Smooth muscle cell (in vitro differentiated cells): ENCODE measurements at regions not wholly inside any gene's neighbourhood (a gene's known extent, or its start where the extent isn't known, plus 50 kb on each side); places are given as distances from the start of the nearest gene placed in this dataset.

Experiments used
- DNase-seq: peaks from one replicate; lab custom pipeline; 2025; ENCODE audit not compliant: unreplicated experiment; lab: John Stamatoyannopoulos, UW
- H2AFZ ChIP-seq: fragments of 200-600 bp; sonication (generic); 2 replicates; pipeline ENCODE4 v1.6.0; 2016; ENCODE audit warnings: antibody characterized with exemption, low read depth, mild to moderate bottlenecking
- H3F3A ChIP-seq: fragments of 200-600 bp; sonication (generic); 2 replicates; pipeline ENCODE4 v1.6.0; 2017; ENCODE audit warnings: antibody characterized with exemption, low read depth
- H3K27ac ChIP-seq: fragments of 200-600 bp; sonication (generic); 2 replicates; pipeline ENCODE4 v1.5.1; 2016; ENCODE audit warnings: low read depth, mild to moderate bottlenecking
- H3K27me3 ChIP-seq: fragments of 200-600 bp; sonication (generic); 2 replicates; pipeline ENCODE4 v1.6.1; 2016; ENCODE audit warnings: low read depth, mild to moderate bottlenecking
- H3K36me3 ChIP-seq: fragments of 200-600 bp; sonication (generic); 2 replicates; pipeline ENCODE4 v1.5.1; 2016; ENCODE audit warnings: low read depth
- H3K4me1 ChIP-seq: fragments of 200-600 bp; sonication (generic); 2 replicates; pipeline ENCODE4 v1.5.1; 2016; ENCODE audit warnings: low read depth
- H3K4me2 ChIP-seq: fragments of 200-600 bp; sonication (generic); 2 replicates; pipeline ENCODE4 v1.6.0; 2016; ENCODE audit warnings: mild to moderate bottlenecking
- H3K4me3 ChIP-seq: fragments of 200-600 bp; sonication (generic); 2 replicates; pipeline ENCODE4 v1.5.1; 2016; ENCODE audit warnings: mild to moderate bottlenecking
- H3K79me2 ChIP-seq: fragments of 200-600 bp; sonication (generic); 2 replicates; pipeline ENCODE4 v1.6.0; 2016; ENCODE audit warnings: low read depth, mild to moderate bottlenecking
- H3K9ac ChIP-seq: fragments of 200-600 bp; sonication (generic); 2 replicates; pipeline ENCODE4 v1.6.0; 2016; ENCODE audit warnings: low read depth
- H3K9me3 ChIP-seq: fragments of 200-600 bp; sonication (generic); replicated peaks from 2 replicates; pipeline ENCODE4 v1.5.1; 2016; ENCODE audit warnings: low read depth
- H4K20me1 ChIP-seq: fragments of 200-600 bp; sonication (generic); 2 replicates; pipeline ENCODE4 v1.6.0; 2016; ENCODE audit warnings: low read depth
- WGBS: methylation state at CpG from one replicate; pipeline ENCODE4 v1.1.7; 2016; ENCODE audit warnings: low lambda C conversion rate; 5-methylcytosine and 5-hydroxymethylcytosine counted together
- TF ChIP-seq, protein P1 (sequence below): fragments of 200-600 bp; sonication (generic); IDR thresholded peaks from 2 replicates; pipeline ENCODE4 v1.5.1; 2017; ENCODE audit warnings: borderline replicate concordance, mild to moderate bottlenecking, antibody characterized with exemption; ENCODE audit not compliant: insufficient read depth, poor library complexity, severe bottlenecking

DNA sequence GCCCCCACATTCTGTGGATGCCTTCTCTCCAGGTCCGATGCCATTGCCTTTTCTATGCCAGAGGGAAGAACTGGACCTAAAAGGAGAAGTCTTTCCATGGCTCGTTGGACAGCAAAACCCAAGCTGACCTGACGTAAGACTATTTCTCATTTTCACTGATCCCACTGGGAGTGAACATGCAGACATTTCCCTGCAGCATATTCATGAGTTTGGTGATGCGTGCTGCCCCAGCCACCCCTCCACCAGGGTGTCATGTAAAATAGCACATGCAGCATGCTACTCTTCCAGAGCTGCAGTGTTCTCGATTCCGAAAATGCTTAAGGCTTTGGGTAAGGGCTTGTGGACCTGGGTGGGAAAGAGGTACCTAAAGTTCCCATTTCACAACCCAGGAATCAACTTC is 221.2 kb downstream of the UXS1 start:
- Histone ChIP-seq H3K4me2 (no peak overlapping the region), H3K36me3 (no peaks in the 10 kb centered on the region), H4K20me1 (no peaks in the 10 kb centered on the region), H3K9me3 (no peaks in the 10 kb centered on the region), H3K79me2 (no peaks in the 10 kb centered on the region), H3K4me1 (no peaks in the 10 kb centered on the region), H3K9ac (no peak overlapping the region), H2AFZ (no peak overlapping the region), H3K27me3 (no peaks in the 10 kb centered on the region), H3F3A (no peaks in the 10 kb centered on the region), H3K4me3 (no peak overlapping the region), H3K27ac (no peak overlapping the region)
- 92% methylated on average over 6 of the region's 6 CpGs for WGBS
- TF ChIP-seq, protein P1, sequence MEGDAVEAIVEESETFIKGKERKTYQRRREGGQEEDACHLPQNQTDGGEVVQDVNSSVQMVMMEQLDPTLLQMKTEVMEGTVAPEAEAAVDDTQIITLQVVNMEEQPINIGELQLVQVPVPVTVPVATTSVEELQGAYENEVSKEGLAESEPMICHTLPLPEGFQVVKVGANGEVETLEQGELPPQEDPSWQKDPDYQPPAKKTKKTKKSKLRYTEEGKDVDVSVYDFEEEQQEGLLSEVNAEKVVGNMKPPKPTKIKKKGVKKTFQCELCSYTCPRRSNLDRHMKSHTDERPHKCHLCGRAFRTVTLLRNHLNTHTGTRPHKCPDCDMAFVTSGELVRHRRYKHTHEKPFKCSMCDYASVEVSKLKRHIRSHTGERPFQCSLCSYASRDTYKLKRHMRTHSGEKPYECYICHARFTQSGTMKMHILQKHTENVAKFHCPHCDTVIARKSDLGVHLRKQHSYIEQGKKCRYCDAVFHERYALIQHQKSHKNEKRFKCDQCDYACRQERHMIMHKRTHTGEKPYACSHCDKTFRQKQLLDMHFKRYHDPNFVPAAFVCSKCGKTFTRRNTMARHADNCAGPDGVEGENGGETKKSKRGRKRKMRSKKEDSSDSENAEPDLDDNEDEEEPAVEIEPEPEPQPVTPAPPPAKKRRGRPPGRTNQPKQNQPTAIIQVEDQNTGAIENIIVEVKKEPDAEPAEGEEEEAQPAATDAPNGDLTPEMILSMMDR = no peak
- DNase-seq = no peak

DNA sequence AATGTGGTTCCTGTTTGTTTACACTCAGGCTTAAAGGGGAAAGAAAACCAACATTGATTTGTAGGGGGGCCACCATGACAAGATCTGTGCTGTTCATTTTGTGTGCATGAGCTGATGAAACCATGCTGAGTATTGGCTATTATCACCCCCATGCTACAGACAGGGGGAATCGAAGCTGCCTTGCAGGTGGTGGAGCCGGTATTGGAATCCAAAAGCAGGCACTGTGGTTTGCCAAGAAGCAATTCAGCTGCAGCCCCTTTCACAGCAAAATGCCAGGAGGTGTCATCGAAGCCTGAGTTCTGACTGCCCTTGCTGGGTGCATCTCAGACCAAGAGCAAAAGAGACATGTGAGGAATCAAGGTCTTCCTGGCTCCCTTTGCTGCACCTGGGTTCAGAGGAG is 221.9 kb downstream of the UXS1 start:
- H3K4me2 ChIP-seq = no peak overlapping the region
- TF ChIP-seq, protein P1 = no peak
- H3K79me2 ChIP-seq = no peaks in the 10 kb centered on the region
- no peaks in the 10 kb centered on the region for H3K4me1 ChIP-seq
- no peak overlapping the region for H3K9ac ChIP-seq
- no peaks in the 10 kb centered on the region for H3K9me3 ChIP-seq
- H2AFZ ChIP-seq = no peak overlapping the region
- H3K27me3 ChIP-seq = no peaks in the 10 kb centered on the region
- H4K20me1 ChIP-seq = no peaks in the 10 kb centered on the region
- H3K27ac ChIP-seq = no peak overlapping the region
- 78% methylated on average over 3 of the region's 3 CpGs for WGBS
- H3F3A ChIP-seq = no peaks in the 10 kb centered on the region
- H3K36me3 ChIP-seq = no peaks in the 10 kb centered on the region
- no peak for DNase-seq
- H3K4me3 ChIP-seq = no peak overlapping the region

DNA sequence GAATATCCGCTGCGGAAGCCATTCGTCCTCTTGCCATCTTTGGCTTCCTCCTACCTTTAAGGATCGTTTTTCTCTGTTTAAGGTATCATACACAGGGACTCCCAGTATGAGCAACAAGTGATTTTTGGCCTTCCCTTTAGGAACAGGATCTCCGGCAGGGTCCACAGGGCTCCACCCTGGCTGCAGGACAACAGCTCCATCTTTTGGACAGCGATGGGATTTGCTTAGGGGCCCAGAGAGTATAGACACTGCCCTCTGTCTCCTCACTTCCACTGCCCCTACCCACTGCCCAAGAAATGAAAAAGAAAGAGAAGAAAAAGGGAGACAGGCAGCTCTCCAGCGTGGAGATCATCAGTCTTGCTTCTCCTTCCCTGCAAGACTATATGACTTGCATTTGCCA is 224.5 kb downstream of the UXS1 start:
- Histone ChIP-seq H3K9ac (no peak overlapping the region), H3K27ac (no peak overlapping the region), H3K79me2 (no peaks in the 10 kb centered on the region), H3K27me3 (no peaks in the 10 kb centered on the region), H3K4me2 (no peak overlapping the region), H3K4me1 (no peaks in the 10 kb centered on the region), H3K36me3 (no peaks in the 10 kb centered on the region), H3K9me3 (no peaks in the 10 kb centered on the region), H3F3A (no peaks in the 10 kb centered on the region), H4K20me1 (no peaks in the 10 kb centered on the region), H2AFZ (no peak overlapping the region), H3K4me3 (no peak overlapping the region)
- 70% methylated on average over 7 of the region's 7 CpGs for WGBS
- TF ChIP-seq, protein P1 = no peak
- DNase-seq = no peak

DNA sequence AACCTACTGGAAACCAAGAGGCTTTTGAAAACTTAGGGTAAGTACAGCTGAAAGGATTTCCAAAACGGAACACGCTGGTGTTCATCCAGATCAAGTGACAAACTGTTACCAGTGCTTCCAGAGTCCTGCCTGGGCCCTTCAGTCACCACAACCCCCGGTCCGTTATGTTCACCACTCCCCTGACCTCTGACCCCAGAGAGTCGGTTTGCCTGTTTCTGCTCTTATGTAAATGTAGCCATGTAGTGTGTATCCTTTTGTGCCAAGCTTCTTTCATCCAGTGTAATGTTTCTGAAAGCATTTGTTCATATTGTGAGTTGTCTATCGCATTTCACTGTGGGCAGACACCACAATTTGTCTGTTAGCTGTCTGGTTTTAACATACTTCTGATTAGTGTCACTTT is 217.5 kb downstream of the NCK2 start:
- 86% methylated on average over 6 of the region's 6 CpGs for WGBS
- no peak for DNase-seq
- Histone ChIP-seq H4K20me1 (no peaks in the 10 kb centered on the region), H3F3A (no peaks in the 10 kb centered on the region), H3K79me2 (no peaks in the 10 kb centered on the region), H3K4me2 (no peak overlapping the region), H3K4me1 (no peaks in the 10 kb centered on the region), H3K9ac (no peak overlapping the region), H3K27me3 (no peaks in the 10 kb centered on the region), H2AFZ (no peak overlapping the region), H3K36me3 (no peaks in the 10 kb centered on the region), H3K9me3 (no peaks in the 10 kb centered on the region), H3K27ac (no peak overlapping the region), H3K4me3 (no peak overlapping the region)
- TF ChIP-seq, protein P1 = no peak
